ENCODE measurements at regions not wholly inside any gene's neighbourhood (a gene's known extent, or its start where the extent isn't known, plus 50 kb on each side); places are given as distances from the start of the nearest gene placed in this dataset.

DNA sequence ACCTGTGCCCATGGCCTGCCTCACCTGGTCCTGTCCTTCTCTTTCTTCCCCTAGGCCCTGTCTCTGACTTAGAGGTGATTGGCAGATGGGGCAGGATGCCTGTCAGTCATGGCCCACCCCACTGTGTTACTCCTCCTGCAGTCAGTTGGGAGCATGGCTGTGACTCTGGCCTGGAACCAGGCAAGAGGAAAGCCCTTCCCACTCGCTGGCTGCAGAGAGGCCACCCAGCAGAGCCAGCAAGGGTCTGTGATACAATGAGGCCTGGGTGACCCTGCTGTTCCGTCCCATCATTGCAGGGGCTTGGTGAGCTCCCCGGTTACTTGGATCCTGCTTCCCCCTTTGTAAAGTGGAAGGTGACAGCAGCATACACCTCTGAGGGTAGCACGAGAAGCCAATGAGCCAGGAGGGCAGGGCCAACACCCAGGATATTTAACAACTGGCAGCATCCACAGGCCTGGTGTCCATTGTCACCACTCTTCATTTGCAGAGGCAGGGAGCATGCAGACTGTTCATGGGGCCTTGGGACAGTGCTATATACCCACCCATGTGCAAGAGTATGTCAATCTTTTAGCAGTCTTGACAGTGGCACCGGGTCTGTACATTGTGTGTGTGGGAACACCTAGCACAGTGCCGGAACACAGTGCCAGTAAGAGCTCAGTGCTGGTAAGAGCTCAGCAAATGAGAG is 191.0 kb upstream of the C1orf174 start:
- DNase-seq = no peak

DNA sequence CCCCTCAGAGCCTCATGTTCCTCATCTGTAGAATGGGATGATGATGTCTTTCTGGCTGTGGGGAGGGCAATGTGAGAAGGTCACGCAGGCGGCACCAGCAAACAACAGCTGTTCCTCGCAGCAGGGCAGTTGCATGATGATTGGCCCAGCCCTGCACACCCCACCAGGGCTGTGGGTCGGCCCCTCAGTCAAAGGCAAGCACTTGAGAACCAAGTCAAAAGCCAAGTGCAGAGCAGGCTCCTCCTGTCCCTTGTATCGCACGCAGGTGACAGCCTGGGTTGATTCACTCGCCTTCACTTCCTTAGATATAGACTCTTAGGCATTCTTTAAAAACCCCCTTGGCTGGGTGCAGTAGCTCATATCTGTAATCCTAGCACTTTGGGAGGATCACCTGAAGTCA is 191.9 kb upstream of the C1orf174 start:
- DNase-seq = no peak

DNA sequence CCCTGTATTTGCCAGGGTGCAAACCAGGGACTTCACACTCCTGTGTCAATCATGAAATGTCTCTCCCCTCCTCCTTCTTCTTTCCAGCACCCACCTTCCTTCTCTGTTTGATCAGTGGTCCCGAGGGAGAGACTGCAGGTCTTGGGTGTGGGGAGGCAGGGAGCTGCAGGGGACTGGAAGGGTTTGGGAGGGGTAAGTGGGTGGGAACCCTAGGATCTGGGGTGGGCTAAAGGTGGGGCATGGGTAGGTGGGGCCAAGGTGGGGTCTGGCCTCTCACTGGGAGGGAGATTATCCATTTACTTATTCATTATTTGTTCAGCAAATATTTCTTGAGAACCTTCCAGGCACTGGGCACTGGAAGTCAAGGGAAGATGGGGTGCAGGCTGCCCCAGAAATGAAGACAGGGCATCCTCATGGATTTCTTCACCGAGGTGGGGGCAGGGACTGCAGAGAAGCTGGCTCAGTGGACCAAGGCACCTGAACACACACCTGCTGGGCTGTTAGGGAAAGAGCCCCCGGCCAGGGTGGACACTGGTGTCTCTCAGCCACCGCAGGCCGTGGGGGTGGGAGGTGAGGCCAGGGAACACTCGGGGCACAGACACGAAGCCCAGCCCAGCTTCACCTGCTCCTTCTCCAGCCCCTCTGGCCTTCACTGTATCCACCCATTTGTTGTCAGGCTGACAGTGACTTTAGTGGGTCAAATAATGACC is 193.9 kb upstream of the C1orf174 start:
- no peak for DNase-seq

DNA sequence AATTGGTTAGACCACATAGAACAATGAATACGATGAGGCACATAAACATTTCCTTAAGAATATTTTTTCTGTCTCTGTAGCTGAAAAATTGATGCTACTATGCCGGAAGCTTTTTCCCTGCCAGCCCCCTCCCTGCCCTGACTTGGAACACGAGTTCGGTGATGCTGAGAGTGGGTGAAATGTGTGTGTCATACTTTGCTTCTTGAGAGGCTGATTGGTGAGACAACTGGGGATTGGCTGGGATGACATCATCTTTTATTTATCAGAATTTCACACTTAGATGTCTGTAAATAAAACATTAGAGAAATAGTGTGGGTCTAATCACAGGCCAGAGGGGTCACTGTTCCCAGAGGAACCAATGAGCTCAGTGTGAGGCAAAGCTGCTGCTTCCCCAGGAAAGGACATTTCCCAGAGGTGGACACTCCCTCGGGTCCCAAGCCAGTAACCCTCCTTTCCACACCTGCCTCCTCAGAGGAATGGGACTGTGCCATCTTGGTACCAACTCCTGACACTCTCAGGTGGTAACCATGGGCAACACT is 195.4 kb upstream of the C1orf174 start:
- DNase-seq = no peak

DNA sequence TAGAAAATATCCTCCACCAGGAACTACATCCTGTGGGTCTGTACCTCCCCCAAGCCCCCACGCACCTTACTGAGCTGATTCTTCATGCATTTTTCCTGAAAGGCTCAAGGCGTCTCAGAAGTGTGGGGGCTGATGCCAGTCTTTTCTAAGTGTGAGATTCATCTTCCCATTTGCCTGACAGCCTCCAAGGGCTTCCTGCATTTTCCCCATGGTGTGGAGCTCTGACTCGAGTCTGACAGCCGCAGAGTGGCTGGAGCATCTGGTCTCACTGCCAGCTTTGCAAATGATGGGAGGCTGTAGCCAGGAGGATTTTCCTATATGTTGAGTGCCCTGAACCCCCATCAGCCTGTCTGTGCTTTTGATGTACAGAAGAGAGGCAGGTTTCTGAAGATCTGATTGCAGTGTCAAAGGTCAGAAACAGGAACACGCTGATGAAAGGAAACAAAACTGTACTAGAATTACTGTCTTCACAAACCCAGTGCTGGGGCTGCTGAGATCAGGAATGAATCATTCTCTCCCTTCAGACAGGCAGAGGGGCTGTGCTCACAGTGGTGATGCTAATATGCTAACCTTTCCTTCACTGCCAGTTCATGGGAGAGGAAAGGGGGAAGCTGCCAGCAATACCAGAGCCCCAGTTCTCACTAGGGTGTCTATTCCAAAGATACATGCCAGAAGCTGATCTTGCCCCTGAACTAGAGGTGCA is 201.5 kb upstream of the C1orf174 start:
- DNase-seq = no peak

DNA sequence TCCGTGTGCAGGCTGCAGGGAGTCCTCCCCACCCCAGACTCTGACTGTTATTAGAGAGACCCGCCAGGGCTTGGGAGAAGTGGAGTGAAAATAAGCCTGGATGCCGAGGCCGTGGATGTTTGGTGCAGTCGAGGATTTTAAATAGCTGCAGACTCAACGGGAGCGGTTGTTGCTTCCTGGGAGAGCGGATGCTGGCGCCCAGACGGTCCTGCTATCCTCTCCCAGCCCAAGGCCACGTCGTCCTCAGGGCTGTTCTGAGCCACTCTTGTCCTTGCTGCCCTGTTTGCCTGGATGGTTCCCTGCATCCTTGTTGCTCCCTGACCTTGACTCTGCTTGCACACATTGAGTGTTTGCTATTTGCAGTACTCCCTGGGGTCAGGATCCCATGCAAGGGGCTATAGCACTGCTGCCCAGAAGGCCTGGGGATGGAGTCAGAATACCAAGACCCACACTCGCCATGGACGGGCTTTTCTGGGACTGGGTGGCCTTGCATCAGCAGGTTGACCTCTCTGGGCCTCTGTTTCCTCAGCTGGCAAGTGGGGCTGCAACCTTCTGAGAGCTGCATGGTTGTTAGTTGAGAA is 205.3 kb upstream of the C1orf174 start:
- no peak for DNase-seq

DNA sequence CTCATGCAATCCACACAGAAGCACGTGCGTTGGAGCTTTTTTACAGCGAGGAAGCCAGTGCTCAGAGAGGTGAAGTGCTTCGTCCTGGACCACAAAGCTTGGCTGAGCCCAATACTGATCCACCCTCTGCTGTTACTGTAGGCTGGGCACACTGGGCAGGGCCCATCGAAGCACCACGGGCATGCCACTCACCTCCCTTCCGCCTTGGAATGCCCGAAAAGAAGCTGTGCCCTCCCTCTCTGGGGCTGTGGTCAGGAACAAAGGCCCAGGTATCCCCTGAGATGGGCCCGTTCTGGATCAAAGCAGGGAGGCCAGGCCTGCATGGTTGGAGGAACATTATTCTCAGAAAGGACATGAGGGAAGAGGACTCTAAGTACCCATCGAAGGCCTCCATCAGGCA is 206.7 kb upstream of the C1orf174 start:
- DNase-seq = no peak

DNA sequence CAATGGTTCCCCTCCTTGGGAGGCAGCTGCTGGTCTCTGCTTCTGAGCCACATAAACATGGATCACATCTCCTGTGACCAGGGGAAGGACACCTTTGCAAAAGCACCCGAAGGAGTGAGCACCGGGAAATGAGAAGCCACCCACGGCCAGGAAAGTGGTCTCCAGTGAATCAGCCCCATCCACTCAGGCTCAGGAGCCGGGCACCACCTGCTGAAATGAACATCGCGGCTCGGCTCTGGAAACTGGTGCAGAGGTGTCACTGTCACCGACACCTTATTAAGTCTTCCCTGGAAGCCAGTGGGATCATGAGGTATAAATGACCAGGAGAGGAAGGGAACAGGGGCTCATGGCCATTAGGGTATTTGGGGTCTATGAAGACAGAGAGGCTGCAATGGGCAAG is 207.2 kb upstream of the C1orf174 start:
- no peak for DNase-seq

DNA sequence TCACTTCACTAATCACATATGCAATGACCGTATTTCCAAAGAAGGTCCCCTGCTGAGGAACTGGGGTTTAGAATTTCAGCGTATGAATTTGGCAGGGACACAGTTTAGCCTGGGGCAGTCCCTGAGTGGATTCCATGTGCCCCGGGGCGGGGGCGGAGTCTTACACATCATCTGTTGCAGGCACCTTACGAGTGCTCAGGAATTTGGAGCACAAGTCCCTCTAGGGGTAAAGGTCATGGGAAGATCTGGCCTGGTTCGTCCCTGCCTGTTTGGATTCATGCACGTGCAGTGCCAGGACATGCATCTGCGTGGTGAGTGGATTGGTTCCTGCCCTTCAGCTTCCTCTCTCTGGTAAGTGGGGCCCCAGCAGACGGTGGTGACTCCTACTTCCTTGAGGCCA is 208.3 kb upstream of the C1orf174 start:
- DNase-seq = no peak

DNA sequence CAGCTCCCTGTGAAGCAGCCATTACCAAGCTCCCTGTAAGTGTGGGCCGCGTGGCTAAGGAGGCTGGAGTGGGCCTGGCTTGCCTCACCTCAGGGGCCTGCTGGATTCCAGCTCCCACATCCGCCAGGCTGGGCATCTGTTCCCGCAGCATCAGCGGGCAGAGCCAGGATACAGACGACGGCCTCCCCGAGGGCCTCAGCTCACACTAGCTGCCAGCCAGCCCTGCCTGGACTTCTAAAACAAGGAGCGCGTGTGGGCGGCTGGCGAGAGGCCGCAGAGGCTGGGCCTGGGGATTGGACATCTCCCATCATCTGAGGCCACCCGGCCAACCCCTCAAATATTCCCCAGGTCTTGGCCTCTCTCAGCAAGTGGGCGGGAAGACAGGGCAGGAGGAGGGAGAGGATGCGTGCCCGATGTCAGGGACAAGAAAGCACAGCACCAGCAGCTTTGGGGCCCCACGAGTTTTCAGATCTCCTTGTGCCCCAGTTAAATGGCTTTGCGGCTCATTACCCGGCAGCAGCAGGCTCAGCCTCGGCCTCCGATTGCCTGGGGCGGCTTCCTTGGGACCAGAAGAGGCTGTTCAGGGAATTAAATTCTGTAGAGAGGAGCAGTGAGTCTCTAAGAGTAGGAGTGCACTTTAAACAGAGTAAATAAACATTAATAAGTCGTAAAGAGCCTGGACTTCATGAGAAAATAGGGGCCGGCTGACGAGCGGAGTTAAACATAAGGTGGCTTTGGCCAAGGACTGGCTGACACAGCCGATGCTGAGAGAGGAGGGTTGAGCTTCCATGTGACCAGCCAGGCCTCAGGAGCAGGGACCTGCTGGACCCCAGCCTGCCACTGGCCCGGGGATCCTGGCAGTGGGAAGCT is 208.9 kb upstream of the C1orf174 start:
- no peak for DNase-seq

DNA sequence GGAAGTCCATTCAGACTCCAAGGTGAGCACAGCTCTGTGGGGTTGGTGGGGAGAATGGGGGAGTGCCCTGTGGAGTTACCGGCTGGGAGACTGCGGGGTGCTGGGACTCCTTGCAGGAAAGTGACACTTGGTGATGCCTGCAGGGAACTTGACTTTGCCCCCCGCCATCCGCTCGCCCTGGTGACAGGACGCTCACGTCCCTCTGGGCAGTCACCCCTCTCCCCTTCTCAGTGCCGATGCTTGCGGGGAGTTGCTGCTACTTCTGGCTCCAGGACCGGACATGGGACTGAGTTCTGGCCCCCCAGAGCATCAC is 209.5 kb upstream of the C1orf174 start:
- DNase-seq = no peak

DNA sequence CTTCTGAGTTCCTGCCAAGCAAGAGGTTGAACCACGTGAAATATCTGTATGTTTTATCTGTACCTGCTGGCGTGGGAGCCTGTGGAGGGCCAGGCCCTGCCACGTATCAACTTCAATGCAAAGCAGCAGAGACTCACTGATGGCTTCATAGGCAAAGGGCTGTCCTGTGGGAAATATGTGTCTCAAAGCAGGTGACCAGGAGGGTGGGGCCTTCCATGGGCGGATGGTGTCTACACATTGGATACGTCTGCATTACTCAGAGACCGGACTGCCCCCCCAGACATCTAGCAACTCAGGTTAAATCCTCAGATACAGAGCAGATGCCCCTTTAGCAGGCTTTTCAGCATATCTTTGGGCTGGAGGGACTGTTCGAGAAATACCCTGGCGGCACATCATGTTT is 210.8 kb upstream of the C1orf174 start:
- DNase-seq = no peak

DNA sequence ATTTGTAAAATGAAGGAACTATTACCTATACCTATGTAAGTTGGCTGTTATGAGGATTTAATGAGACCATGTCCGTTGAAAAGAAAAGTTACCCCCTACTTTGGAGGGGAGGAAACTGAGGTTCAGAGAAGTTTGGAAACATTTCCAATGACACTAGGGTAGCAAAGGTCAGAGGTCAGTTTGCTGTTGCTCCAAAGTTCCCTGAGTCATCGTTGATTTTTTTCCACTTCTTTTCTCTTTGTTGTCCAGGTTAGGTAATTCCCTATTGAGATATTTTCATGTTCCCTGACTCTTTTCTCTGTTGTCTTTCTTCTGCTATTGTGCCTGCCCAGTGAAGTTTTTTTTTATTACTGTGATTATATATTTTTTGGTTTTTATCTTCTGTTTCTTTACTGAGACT is 213.8 kb upstream of the C1orf174 start:
- DNase-seq = no peak

DNA sequence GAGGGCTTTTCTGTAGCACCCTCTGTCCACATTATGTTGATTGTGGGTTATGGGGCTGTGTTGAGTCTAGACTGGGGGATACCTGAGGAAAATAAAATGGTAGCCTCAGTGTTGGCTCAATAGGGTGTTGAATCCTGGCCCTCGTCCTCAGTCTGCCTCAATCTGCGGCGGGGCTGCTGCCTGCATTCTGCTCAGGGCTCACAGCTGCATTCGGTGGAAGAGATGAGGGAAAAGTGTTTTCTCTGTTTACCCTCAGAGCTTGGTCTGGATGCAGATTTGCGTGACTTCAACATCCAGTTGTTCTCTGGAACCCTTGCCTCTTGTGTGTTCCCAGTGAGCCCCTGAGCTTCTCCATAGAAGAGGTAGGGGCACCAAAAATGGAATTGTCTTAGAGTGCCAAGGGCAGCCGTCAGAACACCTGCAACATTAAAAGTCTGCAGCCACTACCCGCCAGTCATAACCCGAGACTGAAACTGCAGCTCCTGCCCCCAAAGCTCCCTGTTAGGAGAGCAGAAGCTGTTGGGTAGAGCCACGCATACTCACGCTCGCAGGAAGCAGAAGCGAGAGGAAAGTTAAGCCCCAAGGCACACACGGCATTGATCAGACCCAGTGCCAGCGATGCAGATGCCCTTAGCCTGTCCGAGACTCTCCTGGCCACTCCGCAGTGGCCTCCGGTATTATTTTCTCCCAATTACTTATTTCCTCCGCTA is 215.3 kb upstream of the C1orf174 start:
- no peak for DNase-seq

DNA sequence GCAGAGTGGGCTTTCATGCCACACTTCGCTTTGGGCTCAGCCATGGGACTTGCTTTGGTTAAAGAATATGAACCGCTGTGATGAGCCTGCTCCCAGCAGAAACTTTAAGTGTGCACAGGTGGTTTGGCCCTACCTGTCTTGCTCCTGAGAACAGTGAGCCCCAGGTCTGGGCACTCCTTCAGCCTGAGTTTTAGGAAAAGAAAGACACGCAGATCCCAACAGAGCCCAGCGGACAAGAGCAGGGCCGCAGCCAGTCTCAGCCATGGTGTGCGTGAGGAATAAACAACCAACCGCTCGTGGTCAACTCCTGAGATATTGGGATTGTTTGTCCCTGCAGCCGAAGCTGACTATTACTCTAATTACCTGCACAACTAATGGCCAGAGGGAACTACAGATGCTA is 217.1 kb upstream of the C1orf174 start:
- no peak for DNase-seq

DNA sequence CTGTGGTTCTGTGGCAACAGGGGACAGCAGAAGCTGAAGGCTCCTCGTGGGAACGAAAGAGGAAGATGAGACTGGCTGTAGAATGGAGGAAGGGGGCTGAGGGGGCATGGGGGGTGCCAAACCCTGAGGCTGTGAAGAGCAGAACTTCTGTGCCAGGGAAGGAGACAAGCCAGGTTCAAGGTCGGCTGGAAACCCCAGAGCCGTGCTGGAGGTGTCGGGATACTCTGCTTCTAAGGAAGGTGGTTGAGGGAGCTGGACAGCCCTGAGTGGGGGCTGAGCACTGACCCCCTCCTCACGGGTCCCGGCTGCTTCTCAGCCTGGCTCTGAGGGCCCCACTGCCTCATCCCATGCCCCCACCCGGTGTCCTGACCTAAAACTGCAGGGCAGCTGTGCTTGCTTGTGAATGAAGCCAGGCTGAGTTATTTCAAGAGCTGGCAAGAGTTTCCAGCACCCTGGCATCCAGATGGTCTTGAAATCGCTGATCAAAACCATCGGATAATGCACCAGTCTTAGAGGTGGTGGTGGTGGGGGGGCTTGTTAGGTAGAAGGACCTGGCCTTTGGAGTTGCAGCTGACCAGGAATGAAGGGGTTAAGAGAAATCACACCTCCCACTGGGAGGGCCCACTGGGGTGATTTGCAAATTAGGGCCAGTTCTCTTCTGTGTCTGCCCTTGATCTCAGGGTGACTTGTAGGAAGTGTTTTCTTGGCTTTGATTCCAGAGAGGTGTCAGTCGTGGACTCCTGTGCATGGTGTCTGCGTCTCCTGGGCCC is 218.9 kb upstream of the C1orf174 start:
- DNase-seq = no peak

DNA sequence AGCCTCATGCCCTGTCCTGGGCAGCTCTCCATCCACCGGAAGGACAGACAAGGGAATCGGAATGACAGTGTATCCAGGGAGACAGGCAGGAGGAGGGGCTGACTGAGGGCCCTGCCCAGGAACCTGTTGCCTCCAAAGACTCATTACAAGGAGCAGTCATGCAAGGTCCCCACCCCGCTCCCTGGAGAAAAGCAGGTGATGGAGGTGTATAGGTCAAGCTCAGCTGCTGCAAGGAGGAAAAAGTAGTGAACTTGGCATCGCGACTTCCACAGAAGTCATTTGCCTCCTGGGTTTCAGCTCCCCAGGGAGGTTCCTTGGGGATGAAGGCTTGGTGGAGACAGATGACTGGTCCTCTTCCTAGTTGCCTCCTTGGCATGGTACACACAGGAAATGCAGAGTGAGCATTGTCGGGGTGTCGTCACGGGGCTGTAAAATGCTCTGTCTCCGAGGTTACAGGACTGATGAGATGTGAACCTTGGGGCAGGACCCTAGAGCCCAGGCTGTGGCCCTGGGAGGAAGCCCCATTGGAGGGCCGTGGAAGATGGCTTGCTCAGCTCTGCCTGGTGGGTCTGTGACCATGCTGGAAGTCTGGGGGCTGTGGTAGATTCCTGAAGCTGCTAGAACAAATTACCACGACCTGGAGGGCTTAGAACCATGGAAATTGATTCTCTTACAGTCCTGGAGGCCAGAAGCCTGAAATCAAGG is 219.6 kb upstream of the C1orf174 start:
- DNase-seq = no peak

DNA sequence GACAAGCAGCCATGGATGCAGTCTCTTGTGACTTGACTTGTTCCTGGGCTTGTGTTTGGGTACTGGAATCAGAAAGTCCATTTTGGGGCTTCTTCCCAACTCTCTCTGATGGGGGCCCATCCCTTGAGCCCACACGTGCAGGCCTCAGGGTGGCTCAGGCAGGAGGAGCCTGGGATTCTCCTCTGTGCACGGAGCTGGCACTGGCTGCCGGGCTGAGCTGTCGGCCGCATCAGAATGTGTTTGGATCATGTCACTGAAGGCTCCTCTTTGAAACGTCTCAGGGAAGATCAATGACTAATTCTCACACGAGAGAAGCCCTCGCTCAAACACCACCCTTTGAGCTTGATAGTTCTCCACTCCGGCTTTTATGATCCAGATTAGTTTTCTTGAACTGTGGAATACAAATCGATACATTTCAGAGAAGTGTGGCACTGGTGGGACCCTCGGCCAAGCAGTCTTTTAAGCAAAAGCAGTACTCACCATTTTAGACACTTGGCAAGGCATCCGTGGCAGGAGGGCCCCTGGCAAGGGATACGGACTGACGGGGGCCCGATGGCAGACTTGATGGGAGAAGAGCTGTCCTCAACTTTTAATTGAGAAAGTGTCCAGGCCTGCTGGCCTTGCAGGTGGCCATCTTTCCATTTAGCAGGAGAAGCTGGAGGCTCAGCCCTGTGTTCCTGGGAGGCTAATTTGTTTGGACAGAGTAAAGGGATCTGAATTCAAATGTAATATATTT is 220.7 kb upstream of the C1orf174 start:
- DNase-seq = no peak

DNA sequence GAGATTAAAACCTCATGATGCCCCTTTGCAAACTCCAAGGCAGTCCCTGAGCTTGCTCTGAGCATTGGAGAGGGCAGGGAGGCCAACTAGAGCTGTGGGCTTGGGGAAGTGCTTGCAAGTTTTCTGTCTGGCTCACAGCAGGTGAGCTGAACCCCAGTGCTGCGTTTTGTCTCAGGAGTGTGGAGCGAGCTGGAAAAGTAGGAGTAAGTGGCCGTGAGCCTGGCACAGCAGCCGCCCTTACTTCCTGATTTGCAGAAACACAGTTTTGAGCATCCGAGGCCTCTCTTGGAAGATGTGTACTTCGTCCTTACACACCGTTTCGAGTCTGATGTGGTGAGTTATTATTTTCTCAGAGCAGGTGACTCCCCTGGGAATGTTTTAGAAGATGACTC is 221.2 kb upstream of the C1orf174 start:
- DNase-seq = no peak

All from activated CD4-positive, alpha-beta T cell treated with anti-CD3 and anti-CD28 coated beads, Interleukin-2, amount 50 U/mL, for 48 hours (primary cell).